ENCODE measurements at regions not wholly inside any gene's neighbourhood (a gene's known extent, or its start where the extent isn't known, plus 50 kb on each side); places are given as distances from the start of the nearest gene placed in this dataset.

- no peak for DNase-seq (ENCODE audit: low read depth)
Measured at GRCh38 chr9:86659413-86660046, 287.8 kb downstream of the GAS1 start.

GRCh38 chr9:86655147-86655546 is 292.2 kb downstream of the GAS1 start:
- no peak for DNase-seq (ENCODE audit: low read depth)

GRCh38 chr9:86653466-86653865 is 293.8 kb downstream of the GAS1 start:
- DNase-seq (ENCODE audit: low read depth) = no peak

- no peak for DNase-seq (ENCODE audit: low read depth)
Measured at GRCh38 chr9:86652736-86653135, 294.6 kb downstream of the GAS1 start.

GRCh38 chr9:86649913-86650312 is 295.7 kb upstream of the TUT7 start:
- DNase-seq (ENCODE audit: low read depth) = no peak

- DNase-seq (ENCODE audit: low read depth) = no peak
Measured at GRCh38 chr9:86648828-86649170, 294.6 kb upstream of the TUT7 start.

GRCh38 chr9:86648156-86648827 is 294.1 kb upstream of the TUT7 start:
- DNase-seq (ENCODE audit: low read depth) = no peak

- no peak for DNase-seq (ENCODE audit: low read depth)
Measured at GRCh38 chr9:86645303-86645702, 291.1 kb upstream of the TUT7 start.

- DNase-seq (ENCODE audit: low read depth) = no peak
Measured at GRCh38 chr9:86644675-86645034, 290.4 kb upstream of the TUT7 start.

GRCh38 chr9:86643946-86644674 is 289.9 kb upstream of the TUT7 start:
- DNase-seq (ENCODE audit: low read depth) = no peak

GRCh38 chr9:86642721-86643120 is 288.5 kb upstream of the TUT7 start:
- no peak for DNase-seq (ENCODE audit: low read depth)

GRCh38 chr9:86641970-86642369 is 287.8 kb upstream of the TUT7 start:
- DNase-seq (ENCODE audit: low read depth) = no peak

GRCh38 chr9:86639899-86640379 is 285.7 kb upstream of the TUT7 start:
- no peak for DNase-seq (ENCODE audit: low read depth)

- no peak for DNase-seq (ENCODE audit: low read depth)
Measured at GRCh38 chr9:86639287-86639686, 285.1 kb upstream of the TUT7 start.

GRCh38 chr9:86638109-86638508 is 283.9 kb upstream of the TUT7 start:
- no peak for DNase-seq (ENCODE audit: low read depth)

GRCh38 chr9:86637515-86637914 is 283.3 kb upstream of the TUT7 start:
- no peak for DNase-seq (ENCODE audit: low read depth)

GRCh38 chr9:86636519-86636918 is 282.3 kb upstream of the TUT7 start:
- no peak for DNase-seq (ENCODE audit: low read depth)

GRCh38 chr9:86636038-86636437 is 281.8 kb upstream of the TUT7 start:
- no peak for DNase-seq (ENCODE audit: low read depth)

GRCh38 chr9:86634501-86634900 is 280.3 kb upstream of the TUT7 start:
- DNase-seq (ENCODE audit: low read depth) = no peak

GRCh38 chr9:86633945-86634344 is 279.7 kb upstream of the TUT7 start:
- DNase-seq (ENCODE audit: low read depth) = no peak

GRCh38 chr9:86632537-86632936 is 278.3 kb upstream of the TUT7 start:
- DNase-seq (ENCODE audit: low read depth) = no peak

GRCh38 chr9:86629530-86629929 is 275.3 kb upstream of the TUT7 start:
- DNase-seq (ENCODE audit: low read depth) = no peak

- no peak for DNase-seq (ENCODE audit: low read depth)
Measured at GRCh38 chr9:86626802-86627201, 272.6 kb upstream of the TUT7 start.

Measured in GM04504 (cell line).